ENCODE measurements at regions not wholly inside any gene's neighbourhood (a gene's known extent, or its start where the extent isn't known, plus 50 kb on each side); places are given as distances from the start of the nearest gene placed in this dataset.

DNA sequence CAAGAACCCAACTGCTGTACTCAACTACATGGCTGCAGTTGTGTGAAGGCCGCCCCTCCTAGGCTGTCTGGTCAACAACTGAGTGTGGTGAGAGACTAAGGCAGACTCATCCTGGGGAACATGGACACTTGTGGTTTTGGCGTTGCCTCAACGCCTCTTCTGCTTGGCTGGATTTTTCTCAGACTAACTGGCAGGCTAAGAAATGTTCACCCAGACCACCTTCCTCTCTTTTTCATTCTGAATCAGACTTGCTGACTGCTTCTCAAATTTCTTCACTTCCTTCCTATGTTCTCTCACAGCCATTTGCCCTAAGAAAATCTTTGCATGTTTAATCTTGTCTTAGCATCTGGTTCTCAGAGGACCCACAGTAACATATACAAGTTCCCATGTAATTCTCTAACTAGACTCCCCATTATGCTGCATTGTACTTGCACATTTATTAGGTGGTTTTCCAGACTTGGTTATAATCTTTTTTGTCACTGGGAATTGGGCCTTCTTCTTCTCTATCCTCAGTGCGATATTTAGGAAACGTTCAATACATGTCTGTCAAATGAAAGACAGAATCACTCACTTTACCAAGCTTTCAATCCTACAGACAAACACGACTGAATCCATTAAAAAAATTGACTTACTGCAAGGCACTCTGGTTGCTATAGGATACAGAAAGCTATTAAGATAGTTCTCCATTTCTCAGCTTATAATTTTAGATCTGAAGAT lies 327.6 kb downstream of the CCER1 start:
- Histone ChIP-seq H3K4me3 (no peak overlapping the region), H3K27ac (ENCODE audit: low read depth in 1 of 2, low read length in 1 of 2) (no peak overlapping the region), H3K4me1 (ENCODE audit: control insufficient read depth in 5 of 5, insufficient read depth in 5 of 5, low read length in 5 of 5) (no peaks in the 10 kb centered on the region), H3K9ac (ENCODE audit: insufficient read depth in 1 of 2, low read length in 2 of 2) (no peak overlapping the region), H3K9me3 (ENCODE audit: control insufficient read depth in 4 of 4, insufficient read depth in 3 of 4, low read length in 3 of 4) (no peaks in the 10 kb centered on the region), H3K27me3 (ENCODE audit: control insufficient read depth in 3 of 3, insufficient read depth in 3 of 3, low read length in 2 of 3) (no peaks in the 10 kb centered on the region), H3K36me3 (ENCODE audit: control insufficient read depth in 4 of 4, insufficient read depth in 4 of 4, low read length in 4 of 4) (no peaks in the 10 kb centered on the region)
- TF ChIP-seq CTCF (IDR thresholded peaks at IDR 0.05; ENCODE audit: control extremely low read depth, extremely low read depth) = no peak
- no peak for ATAC-seq (ENCODE audit: insufficient read depth, low FRiP score)
- 74 to 83% methylated on average over 6 of the region's 6 CpGs for WGBS, 2 donors
- no peak for DNase-seq

DNA sequence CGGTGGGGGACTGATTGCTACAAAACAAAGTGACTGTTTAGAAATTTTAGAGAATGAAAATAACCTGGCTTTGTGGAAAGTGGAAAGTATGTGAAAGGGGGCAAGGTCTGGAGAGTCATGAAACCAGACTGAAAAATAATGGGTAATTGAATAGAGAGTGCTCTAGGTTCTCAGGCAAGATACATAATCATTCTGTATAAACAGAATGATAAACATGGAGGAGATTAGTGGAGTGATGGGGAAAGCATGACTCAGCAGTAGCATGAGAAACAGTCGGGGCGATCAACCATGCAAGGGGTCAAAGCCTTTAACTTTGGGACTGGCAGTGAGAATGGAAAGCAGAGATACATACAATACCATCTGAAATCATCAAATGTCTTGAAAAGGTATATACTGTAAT lies 332.5 kb downstream of the CCER1 start:
- Histone ChIP-seq H3K27me3 (ENCODE audit: control insufficient read depth in 3 of 3, insufficient read depth in 3 of 3, low read length in 2 of 3) (no peaks in the 10 kb centered on the region), H3K36me3 (ENCODE audit: control insufficient read depth in 4 of 4, insufficient read depth in 4 of 4, low read length in 4 of 4) (no peaks in the 10 kb centered on the region), H3K27ac (ENCODE audit: low read depth in 1 of 2, low read length in 1 of 2) (no peak overlapping the region), H3K9ac (ENCODE audit: insufficient read depth in 1 of 2, low read length in 2 of 2) (no peak overlapping the region), H3K4me3 (no peak overlapping the region), H3K9me3 (ENCODE audit: control insufficient read depth in 4 of 4, insufficient read depth in 3 of 4, low read length in 3 of 4) (no peaks in the 10 kb centered on the region), H3K4me1 (ENCODE audit: control insufficient read depth in 5 of 5, insufficient read depth in 5 of 5, low read length in 5 of 5) (no peaks in the 10 kb centered on the region)
- DNase-seq (no peak), ATAC-seq (ENCODE audit: insufficient read depth, low FRiP score) (no peak)
- TF ChIP-seq CTCF (IDR thresholded peaks at IDR 0.05; ENCODE audit: control extremely low read depth, extremely low read depth) = no peak
- 81 to 93% methylated on average over 3 of the region's 3 CpGs for WGBS, 2 donors

- no peaks in the 10 kb centered on the region for H3K4me1 ChIP-seq (ENCODE audit: control insufficient read depth in 5 of 5, insufficient read depth in 5 of 5, low read length in 5 of 5)
- H3K9me3 ChIP-seq (ENCODE audit: control insufficient read depth in 4 of 4, insufficient read depth in 3 of 4, low read length in 3 of 4) = no peaks in the 10 kb centered on the region
- H3K9ac ChIP-seq (ENCODE audit: insufficient read depth in 1 of 2, low read length in 2 of 2) = no peak overlapping the region
- WGBS, 2 donors = 75 to 81% methylated on average over 2 of the region's 2 CpGs
- no peaks in the 10 kb centered on the region for H3K27me3 ChIP-seq (ENCODE audit: control insufficient read depth in 3 of 3, insufficient read depth in 3 of 3, low read length in 2 of 3)
- ATAC-seq (ENCODE audit: insufficient read depth, low FRiP score) (no peak), DNase-seq (no peak)
- TF ChIP-seq CTCF (IDR thresholded peaks at IDR 0.05; ENCODE audit: control extremely low read depth, extremely low read depth) = no peak
- no peak overlapping the region for H3K4me3 ChIP-seq
- no peaks in the 10 kb centered on the region for H3K36me3 ChIP-seq (ENCODE audit: control insufficient read depth in 4 of 4, insufficient read depth in 4 of 4, low read length in 4 of 4)
- no peak overlapping the region for H3K27ac ChIP-seq (ENCODE audit: low read depth in 1 of 2, low read length in 1 of 2)
These were observed 333.0 kb downstream of the CCER1 start for GRCh38 chr12:90621927-90622326.

DNA sequence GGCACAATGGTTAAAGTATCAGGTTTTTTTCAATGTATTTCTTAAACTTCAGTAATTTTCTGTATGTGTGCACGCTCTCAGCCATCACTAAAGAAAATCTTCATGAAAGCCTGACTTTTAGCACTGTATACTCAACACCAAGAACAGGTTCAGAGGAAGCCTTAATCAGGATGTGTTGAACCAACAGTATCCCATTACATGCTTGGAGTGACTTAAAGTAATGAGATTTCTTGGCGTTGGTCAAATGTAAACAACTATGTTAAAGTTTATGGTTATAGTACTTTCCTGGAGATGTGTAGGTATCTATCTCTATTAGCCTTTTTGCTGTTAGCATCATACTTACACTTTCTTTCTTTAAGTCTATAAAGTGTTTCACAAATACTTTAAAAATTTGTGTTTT lies 335.0 kb downstream of the CCER1 start:
- TF ChIP-seq CTCF (IDR thresholded peaks at IDR 0.05; ENCODE audit: control extremely low read depth, extremely low read depth) = no peak
- DNase-seq = no peak
- no peaks in the 10 kb centered on the region for H3K9me3 ChIP-seq (ENCODE audit: control insufficient read depth in 4 of 4, insufficient read depth in 3 of 4, low read length in 3 of 4)
- 68 to 79% methylated on average over 2 of the region's 2 CpGs for WGBS, 2 donors
- H3K27me3 ChIP-seq (ENCODE audit: control insufficient read depth in 3 of 3, insufficient read depth in 3 of 3, low read length in 2 of 3) = no peaks in the 10 kb centered on the region
- H3K36me3 ChIP-seq (ENCODE audit: control insufficient read depth in 4 of 4, insufficient read depth in 4 of 4, low read length in 4 of 4) = no peaks in the 10 kb centered on the region
- no peak overlapping the region for H3K4me3 ChIP-seq
- ATAC-seq (ENCODE audit: insufficient read depth, low FRiP score) = no peak
- no peak overlapping the region for H3K27ac ChIP-seq (ENCODE audit: low read depth in 1 of 2, low read length in 1 of 2)
- H3K4me1 ChIP-seq (ENCODE audit: control insufficient read depth in 5 of 5, insufficient read depth in 5 of 5, low read length in 5 of 5) = no peaks in the 10 kb centered on the region
- no peak overlapping the region for H3K9ac ChIP-seq (ENCODE audit: insufficient read depth in 1 of 2, low read length in 2 of 2)

Data from lung (tissue), 11 donors.